NCI-H146 treated with DMSO at 0.1 percent for 48 hours (cell line): ENCODE measurements at regions not wholly inside any gene's neighbourhood (a gene's known extent, or its start where the extent isn't known, plus 50 kb on each side); places are given as distances from the start of the nearest gene placed in this dataset.
A peak's percentile ranks its signal among the peaks of the same experiment; 100 is the strongest.
"Not testable (repeated sequence)": the region's sequence is repeated elsewhere in the genome, so short reads cannot be mapped to it uniquely, and the experiment has no call there.

Source experiments
- DNase-seq: peaks from one replicate; lab custom pipeline; 2025; ENCODE audit not compliant: unreplicated experiment; lab: John Stamatoyannopoulos, UW

DNA sequence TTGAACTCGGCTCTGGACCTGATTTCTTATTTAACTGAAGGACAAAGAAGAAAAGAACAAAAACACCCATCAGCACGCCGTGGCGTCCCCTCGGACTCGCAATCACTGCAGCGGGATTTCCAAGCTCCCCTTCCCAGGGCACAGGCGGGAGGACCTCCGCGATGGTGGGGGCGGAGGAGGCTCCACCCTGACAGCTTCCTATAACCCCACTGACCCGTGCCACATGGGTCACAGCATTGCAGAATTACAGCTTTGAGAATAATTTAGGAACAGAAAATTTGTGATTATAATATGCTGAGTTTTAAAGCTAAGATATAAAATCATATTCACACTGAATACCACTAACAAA is 129.7 kb upstream of the SEC61G start:
- no peak for DNase-seq

DNA sequence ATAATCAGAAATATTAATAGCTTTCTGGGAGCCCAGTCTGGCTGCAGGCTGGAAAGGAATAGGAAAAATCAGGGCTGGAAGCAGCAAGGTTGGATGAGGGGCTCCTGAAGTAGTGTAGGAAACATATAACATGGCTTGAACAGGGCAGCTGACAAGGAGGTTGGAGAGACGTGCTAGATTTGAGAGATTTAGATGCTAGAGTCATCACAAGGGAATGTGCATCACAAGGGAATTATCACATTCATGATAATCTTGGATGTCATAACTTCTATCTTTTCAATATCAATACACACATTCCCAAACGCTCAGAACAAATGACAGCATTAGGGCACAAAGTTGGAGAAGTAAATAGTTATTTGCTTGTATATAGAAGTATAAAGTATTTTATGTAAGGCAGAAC is 120.9 kb upstream of the EGFR start:
- DNase-seq = no peak

DNA sequence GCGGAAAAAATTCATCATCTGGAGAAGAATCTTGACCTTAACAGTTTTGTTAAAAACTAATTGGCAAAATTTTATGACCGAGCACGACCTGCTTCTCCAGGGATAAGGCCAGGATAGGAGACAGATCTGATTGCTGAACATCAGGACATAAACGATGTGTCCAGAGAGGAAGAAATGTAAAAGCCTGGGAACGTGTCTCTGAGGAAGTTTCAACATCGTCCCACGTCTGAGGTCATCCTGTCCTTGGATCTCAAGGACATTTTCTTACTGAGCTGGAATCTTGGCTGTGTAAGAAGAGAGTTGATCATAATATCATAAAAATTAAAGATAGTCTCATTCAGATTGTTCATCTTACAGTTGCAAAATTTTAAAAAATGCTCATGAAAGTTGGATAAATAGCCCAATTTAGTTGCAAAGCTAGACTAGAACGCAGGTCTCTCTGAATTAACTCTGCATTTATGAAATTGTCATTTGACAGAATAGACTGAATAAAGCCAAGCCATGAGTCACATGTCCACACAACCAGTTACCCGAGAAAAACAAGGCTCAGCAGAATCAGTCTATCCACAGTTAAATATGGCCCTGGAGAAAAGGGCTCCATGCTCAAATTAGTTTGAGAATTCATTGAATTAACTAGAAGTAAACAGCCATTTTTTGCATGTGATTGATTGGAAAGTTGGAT is 120.0 kb upstream of the EGFR start:
- DNase-seq = no peak

DNA sequence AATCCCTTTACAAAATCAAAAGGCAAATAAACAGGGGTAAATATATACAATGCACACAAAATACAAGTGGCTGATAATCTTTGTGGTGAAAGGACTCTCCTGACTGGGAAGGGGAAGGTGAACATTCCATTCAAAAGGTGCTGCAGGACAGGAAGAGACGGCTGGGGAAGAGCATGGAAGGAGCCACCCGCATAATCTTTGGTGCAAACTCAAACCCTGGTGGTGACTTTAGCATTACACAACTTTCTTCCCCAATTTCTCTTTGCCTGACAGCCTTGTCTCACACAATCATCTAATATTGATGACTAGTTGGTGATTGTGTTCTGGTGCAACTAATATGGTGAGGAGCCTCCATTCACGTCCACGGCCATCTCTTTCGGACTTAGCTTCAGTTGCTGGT is 117.0 kb upstream of the EGFR start:
- DNase-seq = no peak

DNA sequence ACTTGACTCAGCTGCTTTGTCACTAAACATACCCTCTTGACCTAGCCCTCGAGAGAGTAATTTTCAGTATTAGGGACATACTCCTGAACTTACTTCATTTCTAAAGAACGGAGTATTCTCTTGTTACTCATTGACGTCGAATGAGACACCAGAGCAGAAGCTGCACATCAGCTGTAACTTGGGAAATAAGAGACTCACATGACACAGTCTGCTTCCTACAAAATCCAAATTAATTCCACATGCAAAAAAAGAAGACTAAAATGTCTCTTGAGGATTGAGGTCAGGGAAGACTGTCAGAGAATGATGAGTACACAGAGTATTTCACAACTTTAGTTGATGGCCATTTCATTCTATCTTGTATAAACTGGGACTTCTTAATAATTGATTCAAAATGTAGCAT is 114.7 kb upstream of the EGFR start:
- DNase-seq = no peak

DNA sequence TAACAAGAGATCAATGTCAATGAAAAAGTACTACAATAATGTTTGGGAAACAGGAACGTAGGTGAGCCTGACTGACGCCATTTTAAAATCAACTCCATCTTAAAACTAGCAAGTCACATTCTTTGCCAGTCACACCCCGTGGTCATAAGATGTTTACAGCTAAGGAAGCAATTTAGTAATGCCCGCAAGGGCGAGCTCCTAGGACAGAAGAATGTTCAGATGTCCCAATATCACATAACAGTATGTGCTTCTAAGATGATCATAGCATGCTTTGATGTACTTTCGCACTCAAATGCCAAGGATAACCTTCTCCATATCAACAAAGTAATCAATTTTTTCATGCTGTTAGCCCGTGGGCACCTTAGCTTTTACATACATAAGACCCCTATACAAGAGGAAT is 113.8 kb upstream of the EGFR start:
- no peak for DNase-seq

DNA sequence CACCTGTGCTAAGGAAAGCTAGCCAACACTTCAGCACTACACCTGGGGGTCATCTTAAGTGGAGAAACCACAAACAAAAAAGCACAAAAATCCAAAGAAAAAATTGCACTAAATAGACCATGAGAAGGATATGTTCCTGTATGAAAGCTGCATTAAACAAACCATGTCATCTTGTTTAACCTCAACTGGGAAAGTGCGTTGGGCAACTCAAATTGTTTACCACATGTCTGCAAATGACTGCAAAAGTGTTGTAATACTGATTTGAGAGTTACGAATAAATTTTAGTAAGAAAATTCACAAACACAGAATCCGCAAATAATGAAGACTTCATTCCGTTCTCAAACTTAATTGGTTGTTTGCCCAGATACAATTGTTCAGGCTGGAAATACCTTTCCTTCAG is 111.9 kb upstream of the EGFR start:
- no peak for DNase-seq

DNA sequence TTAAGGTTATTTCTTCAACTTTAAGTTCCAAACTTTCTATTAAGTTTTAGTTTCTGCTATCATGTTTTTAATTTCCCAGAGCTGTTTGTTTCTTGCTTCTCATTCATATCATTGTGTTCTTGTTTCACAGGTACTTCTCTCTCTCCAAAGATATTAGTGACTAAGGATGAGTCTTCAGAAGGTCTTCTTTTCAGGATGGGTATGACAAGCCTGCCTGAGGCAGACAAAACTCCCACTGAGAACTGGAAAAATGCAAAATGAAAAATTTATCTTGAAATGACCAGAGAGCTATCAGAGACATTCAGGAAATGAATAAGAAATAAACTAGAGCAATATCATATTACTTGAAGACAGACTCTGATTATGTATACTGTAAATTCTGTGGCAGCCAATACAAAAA is 110.8 kb upstream of the EGFR start:
- no peak for DNase-seq

DNA sequence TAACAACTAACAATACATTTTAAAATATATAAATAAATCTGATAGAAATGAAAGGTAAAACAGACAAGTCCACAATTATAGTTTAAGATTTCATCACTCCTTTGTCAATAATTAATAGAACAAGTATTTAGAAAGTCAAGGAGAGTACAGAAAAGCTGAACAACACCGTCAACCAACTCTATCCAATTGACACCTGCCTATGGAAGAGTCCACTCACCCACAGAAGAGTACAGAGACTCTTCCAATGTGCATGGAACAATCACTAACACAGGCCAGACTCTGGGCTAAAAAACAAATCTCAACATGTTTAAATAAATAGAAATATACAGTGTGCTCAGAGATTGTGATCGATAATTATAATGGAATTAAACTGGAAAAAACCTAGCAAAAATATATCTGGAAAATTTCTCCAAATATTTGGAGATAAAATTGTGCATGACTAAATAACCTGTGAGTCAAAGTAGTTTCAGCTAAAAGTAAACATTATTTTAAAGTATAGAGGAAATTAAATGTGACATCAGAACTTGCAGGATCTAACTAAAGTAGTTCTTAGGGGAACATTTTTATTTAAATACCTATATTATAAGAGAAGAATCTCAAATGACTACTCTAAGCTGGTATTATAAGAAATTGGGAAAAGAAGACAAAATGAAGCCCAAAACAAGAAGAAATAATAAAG is 109.9 kb upstream of the EGFR start:
- no peak for DNase-seq

DNA sequence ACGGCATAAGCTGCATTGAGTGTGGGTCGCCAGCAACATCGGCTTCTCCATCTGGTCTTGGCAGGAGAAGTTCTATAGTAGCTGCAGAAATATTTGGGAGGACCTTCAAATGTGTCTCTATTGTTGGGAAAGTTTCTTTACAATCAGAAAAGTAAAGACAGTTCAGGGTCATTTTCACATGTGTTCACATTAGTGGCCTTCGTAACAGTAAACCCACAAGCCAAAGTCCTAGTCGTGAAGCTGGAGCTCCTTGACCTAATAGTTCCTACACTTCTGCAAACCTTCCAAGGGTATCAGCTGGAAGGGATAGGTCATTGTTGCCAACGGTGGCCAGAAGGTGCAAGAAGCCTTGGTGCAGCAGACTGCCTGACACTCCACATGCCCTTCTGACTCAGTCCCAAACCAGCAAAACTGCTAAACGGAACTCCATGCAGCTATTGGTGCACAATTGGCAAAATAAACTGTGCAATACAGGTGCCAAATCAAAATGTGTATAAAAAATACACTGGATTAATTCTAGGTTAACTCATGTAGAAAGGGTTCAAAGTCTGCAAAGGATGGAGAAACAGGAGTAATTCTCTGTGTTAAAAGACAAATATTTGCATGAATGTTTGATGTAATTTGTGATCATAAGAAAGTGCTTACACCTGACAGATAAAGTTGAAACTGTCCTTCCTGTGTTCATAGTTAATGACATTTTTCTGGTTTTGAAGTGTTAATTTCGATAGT is 102.8 kb upstream of the EGFR start:
- DNase-seq = no peak

DNA sequence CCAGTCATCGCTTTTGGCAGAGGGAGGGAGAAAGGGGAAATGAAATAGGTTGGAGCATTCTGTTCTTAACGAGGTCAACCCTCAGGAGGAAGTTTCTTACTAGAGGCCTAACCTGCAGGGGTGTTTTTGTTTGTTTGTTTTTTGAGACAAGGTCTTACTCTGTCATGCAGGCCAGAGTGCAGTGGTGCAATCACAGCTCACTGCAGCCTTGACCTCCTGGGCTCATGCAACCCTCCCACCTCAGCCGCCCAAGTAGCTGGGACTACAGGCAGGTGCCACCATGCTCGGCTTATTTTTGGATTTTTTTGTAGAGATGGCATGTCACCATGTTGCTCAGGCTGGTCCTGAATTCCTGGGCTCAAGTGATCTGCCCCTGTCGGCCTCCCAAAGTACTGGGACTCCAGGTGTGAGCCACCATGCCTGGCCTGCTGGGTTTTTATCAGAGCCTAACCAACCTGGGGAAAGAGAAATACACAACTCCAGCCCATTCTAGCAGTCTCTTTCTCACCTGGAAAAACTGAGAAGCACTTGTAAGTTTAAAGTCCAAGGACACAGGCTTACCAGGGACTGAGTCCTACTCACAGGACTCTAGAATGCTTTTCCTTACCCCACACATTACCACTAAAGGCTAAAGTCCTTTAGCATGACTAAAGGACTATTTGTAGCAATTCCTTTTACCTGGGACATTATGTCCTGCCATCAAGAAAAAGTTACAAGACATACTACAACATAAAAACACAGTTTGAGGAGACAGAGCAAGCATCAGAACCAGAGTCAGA is 101.0 kb upstream of the EGFR start:
- no peak for DNase-seq

DNA sequence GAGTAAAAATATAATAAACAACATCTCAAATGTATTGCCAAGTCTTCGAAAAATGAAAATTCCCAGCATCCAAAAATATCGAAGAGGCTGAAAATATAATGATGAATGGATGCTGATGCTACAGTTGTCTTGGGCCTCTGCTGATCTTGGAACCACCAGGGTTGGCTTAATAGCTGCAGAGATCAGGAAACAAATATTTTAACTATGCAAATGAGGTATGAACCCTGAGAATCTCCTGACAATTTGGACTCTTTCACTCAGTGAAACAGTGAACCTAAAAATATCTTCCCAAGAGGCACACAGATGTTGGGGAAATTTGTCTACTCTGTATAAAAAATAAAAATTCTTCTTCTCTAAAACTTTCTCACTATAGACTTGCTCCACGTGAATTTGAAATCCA is 97.7 kb upstream of the EGFR start:
- DNase-seq = no peak

DNA sequence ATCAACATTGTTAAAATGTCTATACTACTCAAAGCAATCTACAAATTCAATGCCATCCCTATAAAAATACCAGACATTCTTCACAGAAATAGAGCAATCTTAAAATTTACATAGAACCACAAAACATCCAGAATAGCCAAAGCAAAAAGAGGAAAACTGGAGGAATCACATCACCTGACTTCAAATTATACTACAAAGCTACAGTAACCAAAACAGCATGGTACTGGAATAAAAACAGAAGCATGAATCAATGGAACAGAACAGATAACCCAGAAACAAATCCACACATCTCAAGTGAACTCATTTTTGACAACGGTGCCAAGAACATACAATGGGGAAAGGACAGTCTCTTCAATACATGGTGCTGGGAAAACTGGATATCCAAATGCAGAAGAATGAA is 87.3 kb upstream of the EGFR start:
- DNase-seq = no peak

DNA sequence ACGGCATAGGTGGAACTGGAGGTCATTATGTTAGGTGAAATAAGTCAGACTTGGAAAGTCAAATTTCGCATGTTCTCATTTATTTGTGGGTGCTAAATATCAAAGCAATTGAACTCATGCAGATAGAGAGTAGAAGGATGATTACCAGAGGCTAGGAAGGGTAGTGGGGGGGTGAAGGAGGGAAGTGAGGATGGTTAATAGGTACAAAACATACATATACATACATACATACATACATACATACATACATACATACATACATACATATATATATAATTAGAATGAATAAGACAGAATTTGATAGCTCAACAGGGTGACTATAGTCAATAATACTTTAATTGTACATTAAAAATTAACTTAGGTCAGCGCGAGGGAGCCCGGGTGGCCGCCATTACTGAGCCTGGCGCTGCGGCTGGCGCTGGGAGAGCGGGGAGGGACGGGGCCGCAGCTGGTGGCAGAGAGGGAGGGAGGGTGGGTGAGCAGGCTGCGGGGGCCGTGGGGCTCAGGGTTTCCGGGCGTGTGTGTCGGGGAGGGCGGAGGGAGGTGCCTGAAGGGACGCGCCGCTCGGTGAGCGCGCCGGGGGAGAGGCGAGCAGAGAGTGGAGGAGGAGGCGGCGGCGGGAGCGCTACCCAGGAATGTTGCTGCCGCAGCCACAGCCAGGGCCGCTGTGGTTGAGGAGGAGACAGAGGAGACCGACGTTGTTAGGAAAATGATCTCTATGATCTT is 85.8 kb upstream of the EGFR start:
- DNase-seq = peak; percentile 1

DNA sequence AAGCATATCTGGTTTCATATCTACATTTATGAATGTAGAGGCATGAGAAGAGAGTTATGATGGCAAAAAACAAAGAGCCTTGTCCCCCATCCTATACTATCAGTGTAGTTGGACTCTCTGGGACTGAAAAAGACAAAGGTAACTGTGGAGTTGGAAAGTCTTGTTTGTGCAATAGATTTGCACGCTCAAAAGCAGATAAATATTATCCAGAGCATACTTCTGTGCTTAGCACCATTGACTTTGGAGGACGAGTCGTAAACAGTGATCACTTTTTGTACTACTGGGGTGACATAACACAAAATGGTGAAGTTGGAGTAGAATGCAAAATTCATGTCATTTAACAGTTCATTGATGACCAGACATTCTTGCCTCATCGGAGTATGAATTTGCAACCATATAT is 85.2 kb upstream of the EGFR start:
- DNase-seq = no peak

DNA sequence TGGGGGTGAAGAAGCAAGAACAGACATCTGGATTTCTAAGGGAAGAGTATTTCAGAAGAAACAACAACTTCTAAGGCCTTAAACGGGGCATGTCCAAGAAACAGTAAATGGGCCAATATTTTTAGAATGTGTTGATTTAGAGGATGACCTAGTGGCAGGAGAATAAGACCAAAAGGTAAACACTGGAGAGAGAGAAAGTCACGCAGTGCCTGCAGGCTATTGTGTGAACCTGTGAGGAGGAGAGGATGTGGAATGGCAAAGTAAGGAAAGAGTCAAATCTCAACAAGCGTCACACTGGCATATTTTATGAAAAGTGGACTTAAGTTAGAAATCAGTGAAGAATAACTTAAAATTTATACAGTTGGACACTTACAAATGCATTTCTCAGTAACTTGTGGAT is 78.1 kb upstream of the EGFR start:
- DNase-seq = no peak

DNA sequence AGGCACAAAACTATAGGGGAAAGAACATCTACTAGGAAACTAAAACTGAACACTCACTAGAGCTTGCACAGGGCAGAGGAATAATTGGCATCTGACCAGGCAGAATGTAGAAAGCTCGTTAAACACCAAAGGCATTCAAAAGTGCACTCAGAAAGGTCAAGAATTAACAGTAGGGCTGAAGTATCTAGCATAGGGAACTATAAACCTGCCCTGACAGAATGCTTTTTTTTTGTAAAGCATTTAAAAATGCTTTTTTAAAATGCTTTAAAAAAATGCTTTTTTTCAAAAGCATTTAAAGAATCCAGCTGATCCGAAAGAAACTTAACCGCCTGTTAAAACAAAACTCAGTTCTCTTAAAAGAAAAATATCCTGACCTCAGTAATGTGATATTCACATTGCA is 74.6 kb upstream of the EGFR start:
- DNase-seq = no peak

DNA sequence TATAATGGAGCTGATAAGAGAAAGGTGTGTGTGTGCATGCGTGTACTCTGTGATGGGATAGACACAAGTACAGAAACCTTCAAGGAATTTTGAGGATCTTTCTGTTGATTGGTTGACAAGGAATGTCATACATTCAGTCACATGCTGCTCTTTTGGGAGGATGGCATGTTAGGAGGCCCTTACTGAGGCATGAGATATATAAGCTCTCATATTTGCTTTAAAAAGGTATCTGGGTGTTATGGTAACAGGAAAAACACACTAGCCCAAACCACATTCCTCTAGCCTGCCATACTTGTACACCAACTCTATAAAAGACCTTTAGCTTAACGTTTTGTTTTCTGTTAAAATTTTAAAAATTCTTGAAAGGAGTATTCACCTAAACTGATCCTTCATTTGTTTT is 72.5 kb upstream of the EGFR start:
- no peak for DNase-seq

DNA sequence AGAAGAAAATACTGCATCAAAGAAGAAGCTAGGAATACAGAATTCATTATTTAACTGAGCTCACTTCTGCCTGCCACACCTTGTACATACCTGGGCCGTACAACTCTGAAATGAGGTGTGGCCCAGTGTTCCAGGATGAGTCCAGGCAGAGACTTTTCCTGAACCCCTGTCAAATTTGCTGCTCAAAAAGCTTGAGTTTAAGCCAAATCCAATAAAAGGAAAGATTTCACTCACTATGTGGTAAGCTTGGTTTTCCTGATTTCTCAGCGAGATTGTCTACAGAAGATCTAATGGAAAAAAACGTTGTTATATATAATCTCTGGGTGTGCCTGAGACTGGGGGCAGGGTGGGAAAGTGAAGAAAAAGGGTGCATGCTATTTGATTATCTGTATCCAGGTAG is 72.1 kb upstream of the EGFR start:
- DNase-seq = no peak

DNA sequence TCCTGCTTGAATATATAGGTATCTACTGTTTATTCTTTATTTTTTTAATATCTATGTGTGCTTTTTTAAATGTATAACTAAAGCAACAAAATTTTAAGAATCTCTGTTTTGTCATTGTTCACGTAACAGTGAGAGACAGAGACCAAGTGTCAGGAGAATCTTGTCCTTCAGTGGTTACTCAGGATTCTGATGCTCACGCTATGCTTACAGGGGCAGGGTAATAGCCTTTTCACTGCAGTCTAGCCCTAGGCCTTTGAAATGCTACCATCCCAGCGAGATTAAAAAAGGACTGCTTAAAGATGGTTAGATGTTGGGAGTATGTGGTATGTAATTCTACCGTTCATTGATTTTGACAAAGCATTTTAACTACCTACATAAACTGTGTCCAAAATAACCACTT is 71.6 kb upstream of the EGFR start:
- DNase-seq = no peak

DNA sequence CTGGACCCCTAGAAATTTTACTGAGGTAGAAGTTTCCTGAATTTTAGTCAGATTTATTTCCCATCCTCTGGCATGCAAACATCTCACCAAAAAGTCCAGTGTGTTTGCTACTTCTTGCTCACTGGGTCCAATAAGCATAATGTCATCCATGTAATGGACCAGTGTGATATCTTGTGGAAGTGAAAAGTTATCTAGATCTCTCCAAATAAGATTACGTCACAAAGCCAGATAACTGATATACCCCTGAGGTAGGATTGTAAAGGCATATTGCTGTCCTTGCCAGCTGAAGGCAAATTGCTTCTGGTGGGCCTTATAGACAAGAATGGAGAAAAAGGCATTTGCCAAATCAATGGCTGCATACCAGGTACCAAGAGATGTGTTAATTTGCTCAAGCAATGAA is 69.3 kb upstream of the EGFR start:
- DNase-seq = not testable (repeated sequence)
